ENCODE measurements at regions not wholly inside any gene's neighbourhood (a gene's known extent, or its start where the extent isn't known, plus 50 kb on each side); places are given as distances from the start of the nearest gene placed in this dataset.

GRCh38 chr5:96576876-96577275 is 85.3 kb upstream of the CAST start:
- TF ChIP-seq POLR2A (IDR thresholded peaks at IDR 0.05) (no peak), EP300 (IDR thresholded peaks at IDR 0.05) (no peak)
- TF ChIP-seq, protein P1, sequence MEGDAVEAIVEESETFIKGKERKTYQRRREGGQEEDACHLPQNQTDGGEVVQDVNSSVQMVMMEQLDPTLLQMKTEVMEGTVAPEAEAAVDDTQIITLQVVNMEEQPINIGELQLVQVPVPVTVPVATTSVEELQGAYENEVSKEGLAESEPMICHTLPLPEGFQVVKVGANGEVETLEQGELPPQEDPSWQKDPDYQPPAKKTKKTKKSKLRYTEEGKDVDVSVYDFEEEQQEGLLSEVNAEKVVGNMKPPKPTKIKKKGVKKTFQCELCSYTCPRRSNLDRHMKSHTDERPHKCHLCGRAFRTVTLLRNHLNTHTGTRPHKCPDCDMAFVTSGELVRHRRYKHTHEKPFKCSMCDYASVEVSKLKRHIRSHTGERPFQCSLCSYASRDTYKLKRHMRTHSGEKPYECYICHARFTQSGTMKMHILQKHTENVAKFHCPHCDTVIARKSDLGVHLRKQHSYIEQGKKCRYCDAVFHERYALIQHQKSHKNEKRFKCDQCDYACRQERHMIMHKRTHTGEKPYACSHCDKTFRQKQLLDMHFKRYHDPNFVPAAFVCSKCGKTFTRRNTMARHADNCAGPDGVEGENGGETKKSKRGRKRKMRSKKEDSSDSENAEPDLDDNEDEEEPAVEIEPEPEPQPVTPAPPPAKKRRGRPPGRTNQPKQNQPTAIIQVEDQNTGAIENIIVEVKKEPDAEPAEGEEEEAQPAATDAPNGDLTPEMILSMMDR (IDR thresholded peaks at IDR 0.05), result no peak

Measured in suprapubic skin (tissue), 3 donors.